ENCODE measurements at regions not wholly inside any gene's neighbourhood (a gene's known extent, or its start where the extent isn't known, plus 50 kb on each side); places are given as distances from the start of the nearest gene placed in this dataset.

- TF ChIP-seq ZNF768 (tag by site-specific recombination; IDR thresholded peaks at IDR 0.05) (no peak), WT1 (tag by site-specific recombination; IDR thresholded peaks at IDR 0.05) (no peak), EGR2 (tag by site-specific recombination; IDR thresholded peaks at IDR 0.05; ENCODE audit: low read depth) (no peak), ZSCAN16 (tag by site-specific recombination; IDR thresholded peaks at IDR 0.05) (no peak), MYNN (tag by site-specific recombination; IDR thresholded peaks at IDR 0.05; ENCODE audit: borderline replicate concordance) (no peak), ZNF629 (tag by site-specific recombination; IDR thresholded peaks at IDR 0.05) (no peak), ZNF423 (tag by site-specific recombination; IDR thresholded peaks at IDR 0.05) (no peak), GLI4 (tag by site-specific recombination; IDR thresholded peaks at IDR 0.05) (no peak)
- Histone ChIP-seq H3K27ac (ENCODE audit: extremely low read depth, low read depth, low read length) (no peak overlapping the region), H3K4me1 (ENCODE audit: control insufficient read depth, insufficient read depth, low read length) (no peaks in the 10 kb centered on the region), H3K36me3 (ENCODE audit: control insufficient read depth in 2 of 2, insufficient read depth in 1 of 2, low read length in 2 of 2) (no peaks in the 10 kb centered on the region), H3K4me3 (ENCODE audit: low read depth, low read length) (no peak overlapping the region), H3K9me3 (ENCODE audit: control insufficient read depth, insufficient read depth, low read depth, low read length) (no peaks in the 10 kb centered on the region)
- ChIA-PET CTCF (no interaction called here), POLR2A (no interaction called here)
These were observed 502.0 kb downstream of the LIG4 start for GRCh38 chr13:107713314-107713713.

GRCh38 chr13:107712145-107712860, 503.0 kb downstream of the LIG4 start:
- no peak overlapping the region for H3K4me3 ChIP-seq (ENCODE audit: low read depth, low read length)
- no peaks in the 10 kb centered on the region for H3K4me1 ChIP-seq (ENCODE audit: control insufficient read depth, insufficient read depth, low read length)
- no peaks in the 10 kb centered on the region for H3K9me3 ChIP-seq (ENCODE audit: control insufficient read depth, insufficient read depth, low read depth, low read length)
- TF ChIP-seq OSR2 (tag by site-specific recombination; IDR thresholded peaks at IDR 0.05) (no peak), ZNF175 (tag by site-specific recombination; IDR thresholded peaks at IDR 0.05) (no peak), SCRT1 (tag by site-specific recombination; IDR thresholded peaks at IDR 0.05; ENCODE audit: borderline replicate concordance) (no peak), ZNF211 (tag by site-specific recombination; IDR thresholded peaks at IDR 0.05; ENCODE audit: low read depth) (no peak), ZNF112 (tag by site-specific recombination; IDR thresholded peaks at IDR 0.05) (no peak), ZNF654 (tag by site-specific recombination; IDR thresholded peaks at IDR 0.05; ENCODE audit: low read depth) (no peak), ZNF660 (tag by site-specific recombination; IDR thresholded peaks at IDR 0.05) (no peak), ZNF623 (tag by site-specific recombination; IDR thresholded peaks at IDR 0.05) (no peak), ZBTB1 (tag by site-specific recombination; IDR thresholded peaks at IDR 0.05) (no peak), SP7 (tag by site-specific recombination; IDR thresholded peaks at IDR 0.05) (no peak)
- ChIA-PET POLR2A (no interaction called here), CTCF (no interaction called here)
- no peak overlapping the region for H3K27ac ChIP-seq (ENCODE audit: extremely low read depth, low read depth, low read length)
- no peaks in the 10 kb centered on the region for H3K36me3 ChIP-seq (ENCODE audit: control insufficient read depth in 2 of 2, insufficient read depth in 1 of 2, low read length in 2 of 2)

- TF ChIP-seq ZNF596 (tag by site-specific recombination; IDR thresholded peaks at IDR 0.05) (no peak), ZNF48 (tag by site-specific recombination; IDR thresholded peaks at IDR 0.05) (no peak), ZNF629 (tag by site-specific recombination; IDR thresholded peaks at IDR 0.05) (no peak), REPIN1 (tag by site-specific recombination; IDR thresholded peaks at IDR 0.05; ENCODE audit: low read depth) (no peak), ZNF354C (tag by site-specific recombination; IDR thresholded peaks at IDR 0.05; ENCODE audit: borderline replicate concordance, low read depth) (no peak), ZNF335 (tag by site-specific recombination; conservative IDR thresholded peaks at IDR 0.05) (no peak), ZNF350 (tag by site-specific recombination; IDR thresholded peaks at IDR 0.05) (no peak), ZNF24 (tag by site-specific recombination; IDR thresholded peaks at IDR 0.05) (no peak), ZNF221 (tag by site-specific recombination; IDR thresholded peaks at IDR 0.05; ENCODE audit: borderline replicate concordance) (no peak), PRDM1 (tag by site-specific recombination; IDR thresholded peaks at IDR 0.05) (no peak), ZNF707 (tag by site-specific recombination; IDR thresholded peaks at IDR 0.05) (no peak)
- no peak overlapping the region for H3K4me3 ChIP-seq (ENCODE audit: low read depth, low read length)
- POLR2A ChIA-PET = no interaction called here
- no peak overlapping the region for H3K27ac ChIP-seq (ENCODE audit: extremely low read depth, low read depth, low read length)
- no peaks in the 10 kb centered on the region for H3K9me3 ChIP-seq (ENCODE audit: control insufficient read depth, insufficient read depth, low read depth, low read length)
- CTCF ChIA-PET = no interaction called here
- no peaks in the 10 kb centered on the region for H3K4me1 ChIP-seq (ENCODE audit: control insufficient read depth, insufficient read depth, low read length)
- no peaks in the 10 kb centered on the region for H3K36me3 ChIP-seq (ENCODE audit: control insufficient read depth in 2 of 2, insufficient read depth in 1 of 2, low read length in 2 of 2)
These were observed 525.2 kb downstream of the LIG4 start for GRCh38 chr13:107690181-107690580.
